ENCODE measurements at regions not wholly inside any gene's neighbourhood (a gene's known extent, or its start where the extent isn't known, plus 50 kb on each side); places are given as distances from the start of the nearest gene placed in this dataset.

DNA sequence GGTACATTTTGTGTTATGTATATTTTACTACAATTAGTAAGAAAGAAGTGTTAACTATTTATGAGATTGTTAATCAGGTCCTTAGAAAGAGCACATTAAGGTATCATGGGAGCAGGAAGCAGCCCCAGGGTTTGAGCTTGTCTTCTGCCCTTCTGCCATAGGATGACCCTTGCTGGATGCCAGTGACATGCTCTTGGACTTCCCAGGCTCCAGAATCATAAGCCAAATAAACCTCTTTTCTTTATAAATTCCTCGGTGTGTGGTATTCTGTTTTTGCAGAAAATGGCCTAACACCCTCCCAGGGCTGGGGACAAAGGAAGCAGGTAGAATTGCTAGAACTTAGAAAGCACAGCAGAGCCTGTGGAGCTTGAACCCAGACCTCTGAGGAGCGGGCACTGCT is 164.7 kb downstream of the VRK1 start:
- TF ChIP-seq, protein P1, sequence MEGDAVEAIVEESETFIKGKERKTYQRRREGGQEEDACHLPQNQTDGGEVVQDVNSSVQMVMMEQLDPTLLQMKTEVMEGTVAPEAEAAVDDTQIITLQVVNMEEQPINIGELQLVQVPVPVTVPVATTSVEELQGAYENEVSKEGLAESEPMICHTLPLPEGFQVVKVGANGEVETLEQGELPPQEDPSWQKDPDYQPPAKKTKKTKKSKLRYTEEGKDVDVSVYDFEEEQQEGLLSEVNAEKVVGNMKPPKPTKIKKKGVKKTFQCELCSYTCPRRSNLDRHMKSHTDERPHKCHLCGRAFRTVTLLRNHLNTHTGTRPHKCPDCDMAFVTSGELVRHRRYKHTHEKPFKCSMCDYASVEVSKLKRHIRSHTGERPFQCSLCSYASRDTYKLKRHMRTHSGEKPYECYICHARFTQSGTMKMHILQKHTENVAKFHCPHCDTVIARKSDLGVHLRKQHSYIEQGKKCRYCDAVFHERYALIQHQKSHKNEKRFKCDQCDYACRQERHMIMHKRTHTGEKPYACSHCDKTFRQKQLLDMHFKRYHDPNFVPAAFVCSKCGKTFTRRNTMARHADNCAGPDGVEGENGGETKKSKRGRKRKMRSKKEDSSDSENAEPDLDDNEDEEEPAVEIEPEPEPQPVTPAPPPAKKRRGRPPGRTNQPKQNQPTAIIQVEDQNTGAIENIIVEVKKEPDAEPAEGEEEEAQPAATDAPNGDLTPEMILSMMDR (IDR thresholded peaks at IDR 0.05; ENCODE audit: insufficient read depth, missing control alignments), result no peak
- no peak for FAIRE-seq

DNA sequence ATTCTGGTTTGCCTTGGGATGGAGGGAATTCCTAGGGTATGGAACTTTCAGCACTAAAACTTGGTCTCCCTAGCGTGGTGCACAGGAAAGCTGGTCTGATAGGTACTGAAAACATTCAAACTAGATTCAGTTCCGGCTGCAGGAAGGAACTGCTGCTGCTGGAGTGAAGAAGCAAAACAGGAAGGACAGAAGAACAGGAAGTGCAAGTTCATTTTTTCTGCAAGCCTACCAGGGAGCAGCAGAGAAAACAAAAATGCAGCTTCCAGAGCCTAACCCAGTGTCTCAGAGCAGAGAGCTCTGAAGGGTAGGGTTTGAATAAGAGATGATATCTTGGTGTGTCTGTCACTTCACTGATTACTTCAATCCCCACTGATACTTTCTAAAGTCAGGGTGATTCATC is 165.2 kb downstream of the VRK1 start:
- FAIRE-seq, result no peak
- TF ChIP-seq, protein P1 (IDR thresholded peaks at IDR 0.05; ENCODE audit: insufficient read depth, missing control alignments), result no peak
- no peak for DNase-seq (ENCODE audit: insufficient read length, low spot score)

More for the DNA sequence above, 164.7 kb downstream of the VRK1 start:
- DNase-seq (ENCODE audit: insufficient read length, low spot score), result no peak

DNA sequence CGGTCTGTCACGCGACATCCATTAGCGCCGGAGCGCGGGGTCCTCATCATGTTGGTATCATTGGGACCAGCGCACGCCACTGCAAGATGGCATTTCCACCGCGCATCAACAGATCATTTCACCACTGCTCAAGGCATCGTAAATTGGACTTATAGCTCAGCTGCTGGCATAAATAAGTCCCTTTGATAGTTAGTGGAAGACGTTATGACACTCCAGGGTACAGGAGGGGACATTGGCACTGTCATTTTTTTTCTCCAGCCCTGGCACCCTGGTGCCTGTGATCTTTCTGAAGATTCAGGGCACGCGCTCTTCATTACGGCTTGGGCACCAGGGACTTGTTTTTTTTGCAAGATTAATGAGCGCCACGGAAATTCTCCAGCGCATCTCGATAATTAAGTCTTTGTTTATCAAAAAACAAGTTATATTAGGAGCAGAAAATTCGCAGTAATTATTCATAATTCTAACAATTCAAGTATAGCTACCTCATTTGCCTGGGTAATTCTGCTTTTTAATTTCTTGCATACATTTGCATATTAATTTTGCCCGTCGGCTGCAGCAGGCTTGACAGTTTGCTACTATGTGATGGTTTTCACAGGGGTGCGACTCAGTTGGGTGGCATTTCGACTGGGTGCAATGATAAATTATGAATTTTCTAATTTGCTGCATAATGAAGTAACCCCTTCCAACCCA is 167.7 kb downstream of the VRK1 start:
- no peak for DNase-seq (ENCODE audit: insufficient read length, low spot score)
- no peak for FAIRE-seq
- TF ChIP-seq, protein P1 (IDR thresholded peaks at IDR 0.05; ENCODE audit: insufficient read depth, missing control alignments), result no peak

DNA sequence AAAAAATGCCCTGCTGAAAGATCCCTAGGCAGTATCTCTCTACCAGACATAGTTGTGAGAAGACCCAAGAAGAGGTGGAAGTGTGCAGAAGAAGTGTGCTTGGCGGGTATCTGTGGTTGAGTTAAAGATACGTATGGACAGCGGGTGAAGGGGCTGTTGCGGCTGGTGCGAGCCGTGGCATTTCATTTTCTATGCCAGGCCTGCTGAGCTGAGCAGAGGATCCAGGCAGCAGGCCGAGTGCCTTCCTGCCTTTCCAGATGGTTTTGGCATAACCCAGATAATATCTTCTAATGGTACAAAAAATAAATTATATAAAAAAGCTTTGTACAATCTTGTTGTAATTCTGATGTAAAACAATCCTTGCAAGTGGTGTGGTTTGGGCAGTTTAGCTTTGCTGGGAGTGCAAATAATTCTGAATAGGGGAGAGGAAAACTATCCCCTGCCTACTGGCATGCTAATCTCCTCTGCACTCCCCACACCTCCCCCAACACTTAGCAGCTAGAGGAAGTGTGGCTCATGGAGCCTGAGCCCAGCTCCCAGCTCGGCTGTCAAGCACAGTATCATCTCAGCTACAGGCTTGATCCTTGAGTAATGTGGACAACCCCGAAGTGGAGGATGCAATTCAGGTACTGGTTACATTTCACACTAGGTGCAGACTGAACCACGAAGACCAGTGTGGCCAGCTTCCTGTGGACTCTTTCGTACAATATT is 168.9 kb downstream of the VRK1 start:
- FAIRE-seq, result no peak
- no peak for DNase-seq (ENCODE audit: insufficient read length, low spot score)
- TF ChIP-seq, protein P1 (IDR thresholded peaks at IDR 0.05; ENCODE audit: insufficient read depth, missing control alignments), result no peak

DNA sequence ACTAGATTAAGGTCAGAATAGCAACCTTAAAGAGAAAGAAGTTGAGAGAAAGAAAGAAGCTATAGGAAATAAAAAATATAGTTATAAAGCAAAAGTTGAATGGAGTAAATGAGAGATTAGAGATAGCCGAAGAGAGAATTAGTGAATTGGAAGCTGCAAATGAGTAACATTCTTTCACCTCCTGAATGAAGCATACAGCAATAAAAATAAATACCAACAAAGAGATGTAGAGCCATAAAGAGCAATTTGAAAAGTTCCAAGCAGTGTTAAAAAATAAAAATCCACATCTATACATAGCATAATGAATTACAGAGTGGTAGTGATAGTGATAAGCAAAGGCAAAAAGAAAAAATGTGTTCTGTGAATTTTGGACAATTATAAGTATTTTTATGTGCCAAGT is 177.9 kb downstream of the VRK1 start:
- TF ChIP-seq, protein P1 (IDR thresholded peaks at IDR 0.05; ENCODE audit: insufficient read depth, missing control alignments), result no peak
- FAIRE-seq, result no peak
- no peak for DNase-seq (ENCODE audit: insufficient read length, low spot score)

DNA sequence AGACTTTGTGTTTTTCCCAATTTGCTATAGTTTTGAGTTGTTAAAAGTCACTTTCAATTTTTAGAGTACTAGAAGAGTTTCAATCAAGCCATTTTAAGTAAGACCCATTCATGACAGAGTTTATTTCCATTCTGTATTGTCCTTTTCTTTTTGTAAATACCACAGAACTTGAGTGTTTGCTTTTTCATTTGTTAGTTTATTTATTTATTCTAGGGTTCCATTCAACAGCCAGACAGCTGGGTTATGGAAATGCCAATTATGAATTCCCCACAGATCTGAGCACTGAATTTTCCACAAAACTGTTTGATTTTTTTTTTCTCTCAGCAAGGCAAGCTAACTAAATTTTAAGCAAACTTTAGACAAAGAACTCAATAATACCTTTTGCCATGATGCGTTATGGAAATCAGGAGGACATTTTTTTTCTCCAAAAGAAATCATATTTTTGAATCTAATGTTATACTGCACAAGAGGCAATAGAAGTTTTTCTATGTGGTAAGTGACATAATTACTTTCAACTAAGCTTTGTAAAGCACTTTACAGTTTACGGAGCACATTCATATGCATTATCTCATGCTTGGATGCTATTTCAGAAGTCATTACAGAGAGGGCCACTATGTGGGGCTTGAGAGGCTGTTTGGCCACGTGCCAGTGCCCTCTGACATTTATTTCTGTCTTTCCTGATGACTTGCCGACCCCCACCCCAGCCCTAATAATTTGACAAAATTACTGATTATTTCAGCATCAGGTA is 181.5 kb downstream of the VRK1 start:
- FAIRE-seq (no peak), DNase-seq (ENCODE audit: insufficient read length, low spot score) (no peak)
- TF ChIP-seq, protein P1 (IDR thresholded peaks at IDR 0.05; ENCODE audit: insufficient read depth, missing control alignments), result no peak
